ENCODE measurements at regions not wholly inside any gene's neighbourhood (a gene's known extent, or its start where the extent isn't known, plus 50 kb on each side); places are given as distances from the start of the nearest gene placed in this dataset.

DNA sequence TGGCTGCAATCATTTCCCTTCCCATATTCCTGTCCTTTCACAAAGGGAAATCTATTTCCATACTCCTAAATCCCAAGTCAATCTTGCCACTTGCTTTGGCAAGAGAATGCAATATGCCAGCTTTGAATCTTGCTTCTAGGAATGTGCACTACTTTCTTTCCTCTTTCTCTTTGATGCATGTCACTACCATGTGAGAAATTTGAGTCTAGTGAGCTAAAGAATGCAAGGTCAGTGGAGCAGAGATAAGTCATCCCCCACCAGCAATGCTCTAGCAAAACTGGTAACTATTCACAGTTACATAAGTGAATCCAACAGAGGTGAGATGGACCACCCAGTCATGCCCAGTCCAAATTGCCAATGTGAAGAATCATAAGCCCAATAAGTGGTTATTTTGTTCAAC, 910.4 kb downstream of the RAB28 start:
- POLR2A ChIA-PET = no interaction called here
- H3F3A ChIP-seq (replicated peaks; ENCODE audit: insufficient read depth) = no peaks in the 10 kb centered on the region
- DNase-seq = no peak
- no peak overlapping the region for H3K27ac ChIP-seq (ENCODE audit: low read depth in 2 of 2, low read length in 1 of 2)
- no peak overlapping the region for H3K4me2 ChIP-seq
- H3K27me3 ChIP-seq (ENCODE audit: insufficient read depth) = no peaks in the 10 kb centered on the region
- H2AFZ ChIP-seq (ENCODE audit: low read depth) = no peak overlapping the region
- TF ChIP-seq FOSL2 (IDR thresholded peaks at IDR 0.05; ENCODE audit: borderline replicate concordance, low read depth) (no peak), RXRA (IDR thresholded peaks at IDR 0.05; ENCODE audit: borderline replicate concordance, low read depth) (no peak), EZH2phosphoT487 (IDR thresholded peaks at IDR 0.05; ENCODE audit: borderline replicate concordance, low read depth) (no peak)
- TF ChIP-seq, protein P1, sequence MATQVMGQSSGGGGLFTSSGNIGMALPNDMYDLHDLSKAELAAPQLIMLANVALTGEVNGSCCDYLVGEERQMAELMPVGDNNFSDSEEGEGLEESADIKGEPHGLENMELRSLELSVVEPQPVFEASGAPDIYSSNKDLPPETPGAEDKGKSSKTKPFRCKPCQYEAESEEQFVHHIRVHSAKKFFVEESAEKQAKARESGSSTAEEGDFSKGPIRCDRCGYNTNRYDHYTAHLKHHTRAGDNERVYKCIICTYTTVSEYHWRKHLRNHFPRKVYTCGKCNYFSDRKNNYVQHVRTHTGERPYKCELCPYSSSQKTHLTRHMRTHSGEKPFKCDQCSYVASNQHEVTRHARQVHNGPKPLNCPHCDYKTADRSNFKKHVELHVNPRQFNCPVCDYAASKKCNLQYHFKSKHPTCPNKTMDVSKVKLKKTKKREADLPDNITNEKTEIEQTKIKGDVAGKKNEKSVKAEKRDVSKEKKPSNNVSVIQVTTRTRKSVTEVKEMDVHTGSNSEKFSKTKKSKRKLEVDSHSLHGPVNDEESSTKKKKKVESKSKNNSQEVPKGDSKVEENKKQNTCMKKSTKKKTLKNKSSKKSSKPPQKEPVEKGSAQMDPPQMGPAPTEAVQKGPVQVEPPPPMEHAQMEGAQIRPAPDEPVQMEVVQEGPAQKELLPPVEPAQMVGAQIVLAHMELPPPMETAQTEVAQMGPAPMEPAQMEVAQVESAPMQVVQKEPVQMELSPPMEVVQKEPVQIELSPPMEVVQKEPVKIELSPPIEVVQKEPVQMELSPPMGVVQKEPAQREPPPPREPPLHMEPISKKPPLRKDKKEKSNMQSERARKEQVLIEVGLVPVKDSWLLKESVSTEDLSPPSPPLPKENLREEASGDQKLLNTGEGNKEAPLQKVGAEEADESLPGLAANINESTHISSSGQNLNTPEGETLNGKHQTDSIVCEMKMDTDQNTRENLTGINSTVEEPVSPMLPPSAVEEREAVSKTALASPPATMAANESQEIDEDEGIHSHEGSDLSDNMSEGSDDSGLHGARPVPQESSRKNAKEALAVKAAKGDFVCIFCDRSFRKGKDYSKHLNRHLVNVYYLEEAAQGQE (IDR thresholded peaks at IDR 0.05; ENCODE audit: low read depth, low read length) = no peak
- CTCF ChIA-PET = no interaction called here
- no peaks in the 10 kb centered on the region for H3K36me3 ChIP-seq (replicated peaks in 1 of 2; ENCODE audit: control insufficient read depth in 1 of 2, insufficient read depth in 2 of 2, low read length in 1 of 2)
- H3K9me2 ChIP-seq = no peaks in the 10 kb centered on the region
- no peak overlapping the region for H3K9ac ChIP-seq
- H3K79me2 ChIP-seq (ENCODE audit: insufficient read depth) = no peaks in the 10 kb centered on the region
- H3K9me3 ChIP-seq = no peaks in the 10 kb centered on the region
- no peaks in the 10 kb centered on the region for H4K20me1 ChIP-seq (ENCODE audit: insufficient read depth)
- no peak overlapping the region for H3K4me3 ChIP-seq (ENCODE audit: low read depth in 2 of 2, low read length in 1 of 2)
- H3K4me1 ChIP-seq (ENCODE audit: control insufficient read depth in 1 of 2, insufficient read depth in 2 of 2, low read depth in 1 of 2, low read length in 1 of 2) = no peaks in the 10 kb centered on the region

DNA sequence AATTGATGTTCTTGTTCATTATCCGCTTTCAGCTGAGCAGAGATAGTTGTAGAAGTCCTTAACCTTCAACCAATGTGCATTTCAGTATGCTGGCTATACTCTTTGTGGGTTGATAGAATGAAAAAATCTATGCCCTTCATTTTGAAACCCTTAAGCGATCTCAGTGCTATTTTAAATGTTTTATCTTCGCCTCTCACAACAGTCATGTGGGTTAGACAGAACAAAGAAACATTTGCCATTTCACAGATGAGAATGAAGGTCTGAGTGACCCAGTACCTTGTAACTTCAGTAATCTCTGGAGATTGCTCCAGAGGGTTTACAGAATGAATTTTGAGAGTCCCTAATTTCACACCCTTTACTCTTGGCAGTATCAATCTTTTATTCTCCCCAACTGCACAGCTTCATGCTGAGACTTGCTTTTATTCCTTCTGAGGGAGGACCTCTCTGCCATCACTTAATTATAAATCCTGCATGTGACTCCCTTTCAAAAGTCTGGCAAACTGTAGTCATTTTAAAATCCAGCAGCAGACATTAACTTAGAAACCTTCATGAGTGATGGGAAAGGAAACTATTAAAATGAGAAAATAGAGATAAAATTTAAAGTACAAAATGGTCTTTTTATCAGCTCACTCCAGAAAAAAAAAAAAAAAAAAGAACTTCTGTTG, 921.5 kb downstream of the RAB28 start:
- Histone ChIP-seq H3K4me2 (no peak overlapping the region), H3K36me3 (replicated peaks in 1 of 2; ENCODE audit: control insufficient read depth in 1 of 2, insufficient read depth in 2 of 2, low read length in 1 of 2) (no peaks in the 10 kb centered on the region), H3K79me2 (ENCODE audit: insufficient read depth) (no peaks in the 10 kb centered on the region), H3K27ac (ENCODE audit: low read depth in 2 of 2, low read length in 1 of 2) (no peak overlapping the region), H3K9me2 (no peaks in the 10 kb centered on the region), H2AFZ (ENCODE audit: low read depth) (no peak overlapping the region), H3K27me3 (ENCODE audit: insufficient read depth) (no peaks in the 10 kb centered on the region), H3K9me3 (no peaks in the 10 kb centered on the region), H3K9ac (no peak overlapping the region), H3K4me3 (ENCODE audit: low read depth in 2 of 2, low read length in 1 of 2) (no peak overlapping the region), H4K20me1 (ENCODE audit: insufficient read depth) (no peaks in the 10 kb centered on the region), H3K4me1 (ENCODE audit: control insufficient read depth in 1 of 2, insufficient read depth in 2 of 2, low read depth in 1 of 2, low read length in 1 of 2) (no peaks in the 10 kb centered on the region), H3F3A (replicated peaks; ENCODE audit: insufficient read depth) (no peaks in the 10 kb centered on the region)
- CTCF ChIA-PET = no interaction called here
- DNase-seq = no peak
- WGBS (ENCODE audit: low lambda C conversion rate) = 22% methylated on average over 3 of the region's 3 CpGs
- POLR2A ChIA-PET = no interaction called here
- TF ChIP-seq GABPA (IDR thresholded peaks at IDR 0.05; ENCODE audit: low read depth) = no peak
- TF ChIP-seq RCOR1 (IDR thresholded peaks at IDR 0.05; ENCODE audit: low read length) = no peak
- no peak for TF ChIP-seq JUND (IDR thresholded peaks at IDR 0.05)
- no peak for TF ChIP-seq NRF1 (IDR thresholded peaks at IDR 0.05; ENCODE audit: low read depth, low read length)
- no peak for TF ChIP-seq TEAD4 (IDR thresholded peaks at IDR 0.05; ENCODE audit: borderline replicate concordance, insufficient read depth)
- TF ChIP-seq, protein P2, sequence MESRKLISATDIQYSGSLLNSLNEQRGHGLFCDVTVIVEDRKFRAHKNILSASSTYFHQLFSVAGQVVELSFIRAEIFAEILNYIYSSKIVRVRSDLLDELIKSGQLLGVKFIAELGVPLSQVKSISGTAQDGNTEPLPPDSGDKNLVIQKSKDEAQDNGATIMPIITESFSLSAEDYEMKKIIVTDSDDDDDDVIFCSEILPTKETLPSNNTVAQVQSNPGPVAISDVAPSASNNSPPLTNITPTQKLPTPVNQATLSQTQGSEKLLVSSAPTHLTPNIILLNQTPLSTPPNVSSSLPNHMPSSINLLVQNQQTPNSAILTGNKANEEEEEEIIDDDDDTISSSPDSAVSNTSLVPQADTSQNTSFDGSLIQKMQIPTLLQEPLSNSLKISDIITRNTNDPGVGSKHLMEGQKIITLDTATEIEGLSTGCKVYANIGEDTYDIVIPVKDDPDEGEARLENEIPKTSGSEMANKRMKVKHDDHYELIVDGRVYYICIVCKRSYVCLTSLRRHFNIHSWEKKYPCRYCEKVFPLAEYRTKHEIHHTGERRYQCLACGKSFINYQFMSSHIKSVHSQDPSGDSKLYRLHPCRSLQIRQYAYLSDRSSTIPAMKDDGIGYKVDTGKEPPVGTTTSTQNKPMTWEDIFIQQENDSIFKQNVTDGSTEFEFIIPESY (IDR thresholded peaks at IDR 0.05; ENCODE audit: borderline replicate concordance, low read depth) = no peak
- no peak for TF ChIP-seq ELF1 (IDR thresholded peaks at IDR 0.05)
- TF ChIP-seq, protein P3, sequence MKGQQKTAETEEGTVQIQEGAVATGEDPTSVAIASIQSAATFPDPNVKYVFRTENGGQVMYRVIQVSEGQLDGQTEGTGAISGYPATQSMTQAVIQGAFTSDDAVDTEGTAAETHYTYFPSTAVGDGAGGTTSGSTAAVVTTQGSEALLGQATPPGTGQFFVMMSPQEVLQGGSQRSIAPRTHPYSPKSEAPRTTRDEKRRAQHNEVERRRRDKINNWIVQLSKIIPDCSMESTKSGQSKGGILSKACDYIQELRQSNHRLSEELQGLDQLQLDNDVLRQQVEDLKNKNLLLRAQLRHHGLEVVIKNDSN (IDR thresholded peaks at IDR 0.05; ENCODE audit: borderline replicate concordance, low read depth) = no peak
- TF ChIP-seq, protein P4, sequence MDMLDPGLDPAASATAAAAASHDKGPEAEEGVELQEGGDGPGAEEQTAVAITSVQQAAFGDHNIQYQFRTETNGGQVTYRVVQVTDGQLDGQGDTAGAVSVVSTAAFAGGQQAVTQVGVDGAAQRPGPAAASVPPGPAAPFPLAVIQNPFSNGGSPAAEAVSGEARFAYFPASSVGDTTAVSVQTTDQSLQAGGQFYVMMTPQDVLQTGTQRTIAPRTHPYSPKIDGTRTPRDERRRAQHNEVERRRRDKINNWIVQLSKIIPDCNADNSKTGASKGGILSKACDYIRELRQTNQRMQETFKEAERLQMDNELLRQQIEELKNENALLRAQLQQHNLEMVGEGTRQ (IDR thresholded peaks at IDR 0.05; ENCODE audit: borderline replicate concordance, low read depth, low read length) = no peak
- TF ChIP-seq, protein P5, sequence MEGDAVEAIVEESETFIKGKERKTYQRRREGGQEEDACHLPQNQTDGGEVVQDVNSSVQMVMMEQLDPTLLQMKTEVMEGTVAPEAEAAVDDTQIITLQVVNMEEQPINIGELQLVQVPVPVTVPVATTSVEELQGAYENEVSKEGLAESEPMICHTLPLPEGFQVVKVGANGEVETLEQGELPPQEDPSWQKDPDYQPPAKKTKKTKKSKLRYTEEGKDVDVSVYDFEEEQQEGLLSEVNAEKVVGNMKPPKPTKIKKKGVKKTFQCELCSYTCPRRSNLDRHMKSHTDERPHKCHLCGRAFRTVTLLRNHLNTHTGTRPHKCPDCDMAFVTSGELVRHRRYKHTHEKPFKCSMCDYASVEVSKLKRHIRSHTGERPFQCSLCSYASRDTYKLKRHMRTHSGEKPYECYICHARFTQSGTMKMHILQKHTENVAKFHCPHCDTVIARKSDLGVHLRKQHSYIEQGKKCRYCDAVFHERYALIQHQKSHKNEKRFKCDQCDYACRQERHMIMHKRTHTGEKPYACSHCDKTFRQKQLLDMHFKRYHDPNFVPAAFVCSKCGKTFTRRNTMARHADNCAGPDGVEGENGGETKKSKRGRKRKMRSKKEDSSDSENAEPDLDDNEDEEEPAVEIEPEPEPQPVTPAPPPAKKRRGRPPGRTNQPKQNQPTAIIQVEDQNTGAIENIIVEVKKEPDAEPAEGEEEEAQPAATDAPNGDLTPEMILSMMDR (IDR thresholded peaks at IDR 0.05) = no peak
- no peak for TF ChIP-seq FOXM1 (IDR thresholded peaks at IDR 0.05; ENCODE audit: low read depth)
